ENCODE measurements at regions not wholly inside any gene's neighbourhood (a gene's known extent, or its start where the extent isn't known, plus 50 kb on each side); places are given as distances from the start of the nearest gene placed in this dataset.

GRCh38 chr18:14905350-14905749 is 157.4 kb downstream of the ANKRD30B start:
- no peak for DNase-seq (ENCODE audit: low spot score)

DNA sequence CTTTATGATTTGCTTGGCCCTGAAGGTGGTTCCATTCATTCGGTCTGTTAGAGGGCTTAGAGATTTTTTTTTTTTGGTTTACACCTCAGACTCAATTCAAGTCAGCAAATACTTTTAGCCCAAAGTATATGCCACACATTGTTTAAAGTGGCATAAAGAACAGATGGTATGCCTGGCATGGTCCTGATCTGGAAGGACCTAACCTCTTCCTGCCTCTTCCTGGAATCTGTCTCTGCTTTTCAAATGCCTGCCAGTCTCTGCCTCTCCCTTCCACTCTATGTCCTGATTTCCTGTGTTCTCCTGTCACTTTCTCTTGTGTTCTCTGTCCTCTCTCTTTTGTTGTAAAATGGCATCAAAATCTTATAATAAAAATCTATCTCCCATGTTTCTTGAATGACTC is 158.0 kb downstream of the ANKRD30B start:
- DNase-seq (ENCODE audit: low spot score) = no peak

DNA sequence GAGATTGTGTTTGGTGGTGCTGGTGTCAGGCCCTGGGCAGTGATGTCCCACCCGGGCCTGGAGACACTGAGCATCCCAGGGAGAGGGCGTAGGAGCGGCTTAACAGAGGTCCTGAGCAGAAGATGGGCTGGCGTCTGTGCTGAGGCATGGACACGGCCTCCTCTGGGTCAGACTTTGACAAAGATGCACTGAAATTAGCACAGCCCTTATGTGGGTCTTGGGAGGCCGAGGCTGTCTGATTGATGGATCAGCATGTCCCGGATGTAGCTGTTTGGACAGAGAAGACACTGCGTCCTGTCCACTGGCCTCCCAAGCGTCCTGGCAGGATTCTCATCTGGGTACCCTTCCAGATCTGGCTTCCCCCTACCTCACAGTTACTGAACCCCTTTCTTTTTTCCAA is 159.4 kb downstream of the ANKRD30B start:
- no peak for DNase-seq (ENCODE audit: low spot score)

DNA sequence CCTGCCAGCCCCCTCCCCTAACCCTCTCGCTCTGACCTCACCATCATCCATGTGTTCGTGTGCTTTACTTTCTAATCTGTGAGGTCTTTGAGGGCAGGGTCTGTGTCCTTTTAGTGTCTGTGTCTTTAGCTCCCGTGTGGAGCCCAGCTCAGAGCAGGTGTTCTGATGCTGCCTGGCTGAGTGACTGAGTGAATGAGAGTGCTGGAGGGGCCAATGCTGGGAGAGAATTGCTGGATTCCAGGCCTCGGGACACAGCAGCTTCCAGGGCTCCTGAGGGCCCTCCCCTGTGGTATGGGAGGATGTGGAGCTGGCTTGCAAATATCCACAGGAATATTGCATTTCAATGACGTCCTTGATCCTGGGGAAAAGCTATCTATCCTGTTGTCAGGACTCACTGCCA is 160.6 kb downstream of the ANKRD30B start:
- no peak for DNase-seq (ENCODE audit: low spot score)

- no peak for DNase-seq (ENCODE audit: low spot score)
Observed at GRCh38 chr18:14912967-14913366, 165.0 kb downstream of the ANKRD30B start.

DNA sequence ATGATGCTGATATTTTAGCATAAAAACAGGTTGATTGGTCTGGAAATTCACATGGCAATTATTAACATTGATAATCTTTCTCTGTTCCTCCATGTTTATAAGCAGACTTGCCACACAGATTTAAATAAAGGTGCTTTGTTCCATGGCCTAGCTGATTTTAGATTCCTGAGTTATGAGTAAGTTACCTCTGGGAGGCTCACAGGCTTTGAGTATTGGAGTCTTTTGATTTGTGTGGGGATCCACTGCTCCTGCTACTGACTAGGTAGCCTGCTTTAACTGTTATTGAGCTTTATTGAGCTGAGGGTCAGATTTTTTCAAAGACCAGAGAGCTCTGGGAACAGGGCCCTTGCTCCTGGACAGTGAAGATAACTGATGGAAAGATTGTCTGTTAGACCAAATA is 166.1 kb downstream of the ANKRD30B start:
- DNase-seq (ENCODE audit: low spot score) = peak; percentile 60

GRCh38 chr18:14914771-14915170 is 166.8 kb downstream of the ANKRD30B start:
- no peak for DNase-seq (ENCODE audit: low spot score)

DNA sequence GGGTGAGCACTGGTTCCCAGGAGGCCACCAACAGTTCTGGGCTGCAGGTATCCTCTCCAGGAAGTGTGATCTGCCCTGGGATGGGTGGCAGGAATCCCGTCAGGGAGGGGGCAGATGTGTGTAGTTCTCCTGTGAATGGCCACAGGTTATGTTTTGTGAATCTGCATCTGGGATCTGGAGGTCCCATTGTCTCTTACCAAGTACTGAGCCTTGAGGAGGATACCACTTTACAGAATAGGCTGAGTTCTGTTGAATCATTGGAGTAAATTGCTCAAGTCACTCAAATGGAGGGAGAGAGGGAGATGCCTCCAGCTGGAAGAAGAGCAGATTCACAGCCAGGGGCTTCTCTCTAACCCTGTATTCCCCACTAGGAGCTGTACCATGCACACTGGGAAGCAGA is 168.2 kb downstream of the ANKRD30B start:
- DNase-seq (ENCODE audit: low spot score) = no peak

- no peak for DNase-seq (ENCODE audit: low spot score)
Observed at GRCh38 chr18:14916851-14917250, 168.9 kb downstream of the ANKRD30B start.

DNA sequence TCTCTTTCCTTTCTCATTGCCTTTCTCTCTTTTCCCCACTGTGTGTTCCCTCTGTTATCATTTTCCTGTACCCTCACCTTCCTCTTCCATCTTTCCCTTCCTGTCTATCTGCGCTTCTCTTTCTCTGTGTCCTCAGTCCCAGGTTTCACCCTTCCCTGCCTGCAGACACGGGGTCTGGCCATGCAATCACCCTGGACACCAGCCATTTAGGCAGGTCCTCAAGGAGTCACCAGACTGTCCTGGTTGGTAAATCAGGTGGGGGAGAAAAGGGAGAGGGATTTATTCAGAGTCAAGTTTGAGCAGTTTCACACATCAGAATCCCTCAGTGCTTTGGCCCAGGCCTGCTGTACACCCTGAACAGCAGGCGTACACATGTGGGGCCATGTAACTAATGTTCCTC is 169.3 kb downstream of the ANKRD30B start:
- no peak for DNase-seq (ENCODE audit: low spot score)

- no peak for DNase-seq (ENCODE audit: low spot score)
Observed at GRCh38 chr18:14919666-14920065, 171.7 kb downstream of the ANKRD30B start.

GRCh38 chr18:14921031-14921430 is 173.1 kb downstream of the ANKRD30B start:
- DNase-seq (ENCODE audit: low spot score) = no peak

DNA sequence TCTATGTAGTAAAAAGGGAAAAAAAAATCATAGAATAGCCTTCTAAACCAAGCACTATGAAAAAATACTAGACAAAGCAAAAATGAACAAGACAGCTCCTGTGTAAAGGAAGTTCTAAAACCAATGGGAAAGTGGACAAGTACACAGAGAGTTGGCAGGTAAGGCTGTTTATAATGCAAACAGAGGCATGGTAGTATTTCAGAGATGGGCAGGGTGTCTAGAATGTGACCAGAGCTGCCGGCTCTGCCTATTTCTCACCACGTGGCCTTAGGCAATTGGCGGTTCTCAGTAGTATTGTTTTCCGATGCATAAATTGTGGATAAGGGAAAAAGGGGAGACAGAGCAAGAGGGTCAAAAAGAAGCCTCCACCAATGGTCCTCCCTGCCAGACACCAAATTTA is 173.6 kb downstream of the ANKRD30B start:
- DNase-seq (ENCODE audit: low spot score) = no peak

DNA sequence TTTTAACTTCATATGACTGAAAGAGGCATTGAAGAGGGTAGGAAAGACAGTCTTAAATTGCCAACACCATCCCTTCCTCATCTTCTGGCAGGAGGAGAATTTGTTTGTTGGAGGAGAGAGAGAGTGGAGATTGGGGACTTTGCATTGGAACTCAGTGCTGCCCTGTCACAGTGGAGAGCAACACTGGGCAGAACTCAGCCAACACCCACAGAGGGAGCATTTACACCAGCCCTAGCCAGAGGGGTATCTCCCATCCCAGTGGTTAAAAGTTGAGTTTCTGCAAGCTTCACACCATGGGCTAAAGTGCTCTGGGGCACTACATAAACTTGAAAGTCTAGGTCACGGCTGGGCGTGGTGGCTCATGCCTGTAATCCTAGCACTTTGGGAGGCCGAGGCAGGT is 174.1 kb downstream of the ANKRD30B start:
- DNase-seq (ENCODE audit: low spot score) = no peak

DNA sequence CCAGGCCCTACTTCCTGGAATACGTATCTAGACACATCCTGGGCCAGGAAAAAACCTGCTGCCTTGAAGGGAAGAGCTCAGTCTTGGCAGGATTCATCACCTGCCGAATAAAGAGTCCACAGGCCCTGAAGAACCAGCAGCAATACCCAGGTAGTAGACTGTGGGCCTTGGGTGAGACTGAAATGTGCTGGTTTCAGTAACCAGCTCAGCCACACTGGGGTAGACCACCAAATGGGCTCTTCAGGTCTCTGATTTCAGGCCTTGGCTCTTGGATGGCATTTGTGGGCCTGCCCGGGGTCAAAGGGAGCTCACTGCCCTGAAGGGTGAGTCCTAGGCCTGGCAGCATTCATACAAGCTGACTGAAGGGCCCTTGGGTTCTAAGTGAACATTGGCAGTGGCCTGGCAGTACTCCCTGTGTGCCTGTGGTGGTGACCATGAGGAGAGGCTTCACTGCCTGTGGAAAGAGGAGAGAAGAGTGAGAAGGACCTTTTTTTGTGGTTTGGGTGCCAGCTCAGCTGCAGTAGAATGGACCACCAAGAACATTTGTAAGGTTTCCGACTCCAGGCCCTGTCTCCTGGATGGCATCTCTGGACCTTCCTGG is 175.1 kb downstream of the ANKRD30B start:
- DNase-seq (ENCODE audit: low spot score) = no peak

DNA sequence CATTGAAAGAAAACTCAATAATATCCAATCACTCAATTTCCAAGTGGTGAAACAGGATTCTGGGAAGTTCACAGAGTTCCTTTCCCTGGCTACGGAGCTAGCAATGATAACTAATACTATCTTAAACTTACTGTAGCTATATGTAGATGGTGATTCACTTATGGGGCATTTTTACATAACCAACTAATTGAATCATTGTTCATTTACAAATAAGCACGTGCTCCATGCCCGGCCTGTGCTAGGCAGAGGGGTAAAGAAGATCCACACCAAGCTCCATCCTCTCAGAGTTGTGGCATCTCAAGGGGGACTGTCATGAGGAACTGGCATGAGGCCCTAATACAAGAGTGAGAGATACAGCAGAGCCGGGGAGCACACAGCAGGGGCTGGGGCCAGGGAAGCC is 176.3 kb downstream of the ANKRD30B start:
- DNase-seq (ENCODE audit: low spot score) = no peak

DNA sequence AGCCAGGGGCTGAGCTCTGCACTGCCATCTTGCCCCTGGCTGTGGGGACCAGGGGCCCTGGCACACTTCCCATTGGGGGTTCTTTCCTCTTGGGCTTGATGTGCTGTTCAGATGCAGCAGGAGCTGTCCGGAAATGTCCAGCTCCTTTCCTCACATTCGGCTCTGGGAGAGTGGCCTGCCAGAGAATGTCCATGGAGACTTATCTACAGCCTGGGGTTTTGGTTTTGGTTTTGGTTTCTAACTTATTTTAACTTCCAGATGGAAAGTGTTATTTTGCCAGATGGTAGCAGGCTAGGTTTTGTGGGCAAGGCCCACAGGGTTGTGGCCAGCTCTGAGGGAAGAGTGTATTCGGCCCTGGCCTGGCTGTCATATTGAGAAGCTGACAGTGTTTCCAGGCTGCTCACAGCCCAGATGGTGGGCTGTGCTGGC is 177.3 kb downstream of the ANKRD30B start:
- no peak for DNase-seq (ENCODE audit: low spot score)

DNA sequence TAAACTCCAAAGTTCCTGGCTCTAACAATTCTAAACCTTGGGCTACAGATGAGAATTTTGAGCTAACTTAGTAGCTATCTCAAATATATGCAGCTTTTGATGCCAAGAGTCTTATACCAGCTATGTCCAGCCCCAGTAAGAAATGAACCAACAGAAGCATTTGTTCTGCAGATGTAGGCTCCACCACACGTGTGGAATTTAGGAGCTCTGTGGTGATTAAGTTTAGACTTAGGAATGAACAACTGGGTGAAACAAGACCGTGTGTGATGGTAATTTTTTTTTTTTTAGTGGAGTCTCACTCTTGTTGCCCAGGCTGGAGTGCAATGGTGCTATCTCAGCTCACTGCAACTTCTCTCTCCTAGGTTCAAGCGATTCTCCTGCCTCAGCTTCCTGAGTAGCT is 179.7 kb downstream of the ANKRD30B start:
- DNase-seq (ENCODE audit: low spot score) = no peak

GRCh38 chr18:14928396-14928795 is 180.4 kb downstream of the ANKRD30B start:
- no peak for DNase-seq (ENCODE audit: low spot score)

DNA sequence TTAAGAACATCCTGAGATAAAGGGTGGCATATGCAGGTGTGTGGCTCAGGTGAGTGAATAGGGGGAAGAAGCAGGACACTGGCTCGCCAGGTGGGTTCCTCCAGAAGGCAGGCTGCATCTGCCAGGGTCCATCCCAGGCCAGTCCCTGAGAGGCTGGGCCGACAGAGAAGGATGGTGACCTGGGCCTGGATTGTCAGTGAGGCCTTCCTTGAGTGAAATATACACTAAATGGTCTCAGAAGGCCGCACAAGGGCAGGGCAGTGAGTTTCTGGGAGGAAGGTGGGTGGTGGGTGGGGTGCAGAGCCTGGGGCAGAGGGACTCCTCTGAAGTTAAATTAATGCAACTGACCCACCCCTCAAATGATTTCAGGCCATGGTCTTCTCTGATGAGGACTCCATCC is 182.1 kb downstream of the ANKRD30B start:
- no peak for DNase-seq (ENCODE audit: low spot score)

- DNase-seq (ENCODE audit: low spot score) = no peak
Observed at GRCh38 chr18:14930576-14930975, 182.6 kb downstream of the ANKRD30B start.

DNA sequence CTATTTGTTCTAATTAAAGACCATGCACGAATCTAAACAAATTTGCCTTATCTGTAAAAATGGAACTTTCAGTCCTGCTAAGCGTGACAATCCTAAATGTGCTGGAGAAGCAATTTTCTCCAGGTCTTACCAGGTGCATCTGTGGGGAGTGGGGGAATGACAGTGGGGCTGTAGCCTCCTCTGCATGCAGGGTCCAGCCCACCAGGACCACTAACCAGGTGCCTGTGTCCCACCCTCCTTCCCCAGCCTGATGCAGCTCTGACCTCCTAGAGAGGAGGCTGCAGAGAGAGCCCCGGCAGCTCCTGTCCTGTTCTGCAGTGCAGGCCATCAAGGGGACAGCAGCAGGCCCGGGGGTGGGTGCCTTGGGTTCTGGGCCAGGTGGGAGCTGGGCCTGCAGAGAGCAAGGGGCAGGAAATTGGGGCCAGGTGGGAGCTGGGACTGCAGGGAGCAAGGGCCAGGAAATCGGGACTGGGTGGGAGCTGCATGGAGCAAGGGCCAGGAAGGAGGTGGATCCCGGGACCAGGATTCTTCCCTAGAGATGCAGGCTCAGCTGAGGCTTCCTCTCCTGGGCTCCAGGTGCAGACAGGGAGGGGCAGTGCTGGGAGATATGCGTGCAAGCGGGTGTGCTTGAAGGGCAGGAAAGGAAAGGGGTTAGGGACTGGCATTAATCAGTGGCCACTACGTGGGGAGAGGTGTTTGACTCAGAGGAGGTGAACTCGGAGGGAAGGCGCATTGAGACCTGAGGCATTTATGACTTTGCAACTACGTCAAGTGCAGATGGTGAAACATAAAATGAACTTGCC is 185.3 kb downstream of the ANKRD30B start:
- no peak for DNase-seq (ENCODE audit: low spot score)

GRCh38 chr18:14933964-14934363 is 186.0 kb downstream of the ANKRD30B start:
- no peak for DNase-seq (ENCODE audit: low spot score)

DNA sequence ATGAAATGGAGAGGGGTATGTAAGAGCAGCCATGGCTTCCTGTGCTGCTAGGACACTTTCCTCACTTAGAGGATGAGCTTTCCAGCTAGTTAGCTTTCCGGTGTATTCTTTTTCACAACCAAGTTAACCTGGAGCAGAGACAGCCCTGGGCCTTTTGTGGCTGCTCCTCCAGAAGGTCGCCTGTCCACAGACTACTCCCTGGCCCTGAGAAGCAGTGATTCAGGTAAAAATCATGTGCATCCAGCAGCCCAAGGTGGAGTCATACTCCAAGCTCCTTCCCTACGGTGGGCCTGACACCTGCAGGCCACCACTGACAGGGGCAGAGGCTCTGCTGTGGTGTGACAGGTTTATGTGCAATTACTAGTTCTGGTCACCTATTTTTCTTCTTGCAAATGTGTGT is 187.2 kb downstream of the ANKRD30B start:
- no peak for DNase-seq (ENCODE audit: low spot score)
